ENCODE measurements at regions not wholly inside any gene's neighbourhood (a gene's known extent, or its start where the extent isn't known, plus 50 kb on each side); places are given as distances from the start of the nearest gene placed in this dataset.

DNA sequence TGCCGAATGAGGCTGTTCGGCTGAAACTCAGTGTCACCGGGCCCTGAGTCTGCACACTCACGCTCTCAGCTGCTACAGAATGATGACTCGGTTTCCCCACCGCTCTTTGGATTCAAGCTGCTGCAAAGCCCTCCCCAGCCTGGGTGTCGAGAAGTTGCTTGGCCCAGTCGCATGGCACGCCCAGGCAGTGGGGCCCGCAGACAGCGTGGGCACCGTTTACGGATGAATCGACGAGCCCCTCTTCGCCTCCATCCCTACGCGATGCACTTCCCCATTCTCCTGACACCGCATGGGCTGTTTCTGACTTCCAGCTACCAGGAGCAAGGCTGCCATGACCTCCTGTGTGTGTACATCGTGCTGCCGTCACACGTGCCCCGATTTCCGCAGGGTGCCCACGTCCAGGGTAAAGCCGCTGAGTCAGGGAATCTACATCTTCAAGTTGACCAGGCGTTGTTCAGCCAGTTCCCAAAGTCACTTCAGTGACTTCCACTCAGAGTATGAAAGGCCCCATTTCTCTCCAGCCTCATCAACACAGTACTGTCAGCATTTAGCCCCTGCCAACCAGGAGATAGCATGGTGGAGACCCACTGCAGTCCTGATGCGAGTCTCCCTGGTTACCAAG is 60.3 kb upstream of the GPC1 start:
- TF ChIP-seq, protein P1, sequence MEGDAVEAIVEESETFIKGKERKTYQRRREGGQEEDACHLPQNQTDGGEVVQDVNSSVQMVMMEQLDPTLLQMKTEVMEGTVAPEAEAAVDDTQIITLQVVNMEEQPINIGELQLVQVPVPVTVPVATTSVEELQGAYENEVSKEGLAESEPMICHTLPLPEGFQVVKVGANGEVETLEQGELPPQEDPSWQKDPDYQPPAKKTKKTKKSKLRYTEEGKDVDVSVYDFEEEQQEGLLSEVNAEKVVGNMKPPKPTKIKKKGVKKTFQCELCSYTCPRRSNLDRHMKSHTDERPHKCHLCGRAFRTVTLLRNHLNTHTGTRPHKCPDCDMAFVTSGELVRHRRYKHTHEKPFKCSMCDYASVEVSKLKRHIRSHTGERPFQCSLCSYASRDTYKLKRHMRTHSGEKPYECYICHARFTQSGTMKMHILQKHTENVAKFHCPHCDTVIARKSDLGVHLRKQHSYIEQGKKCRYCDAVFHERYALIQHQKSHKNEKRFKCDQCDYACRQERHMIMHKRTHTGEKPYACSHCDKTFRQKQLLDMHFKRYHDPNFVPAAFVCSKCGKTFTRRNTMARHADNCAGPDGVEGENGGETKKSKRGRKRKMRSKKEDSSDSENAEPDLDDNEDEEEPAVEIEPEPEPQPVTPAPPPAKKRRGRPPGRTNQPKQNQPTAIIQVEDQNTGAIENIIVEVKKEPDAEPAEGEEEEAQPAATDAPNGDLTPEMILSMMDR (conservative IDR thresholded peaks at IDR 0.05 in 1 of 2, IDR thresholded peaks at IDR 0.05 in 1 of 2; ENCODE audit: low read depth in 1 of 2, low read length in 2 of 2): no peak
- no peak for TF ChIP-seq EZH2 (IDR thresholded peaks at IDR 0.05; ENCODE audit: low read length, missing control alignments)
